IPS-NIHi11 (cell line): ENCODE measurements at regions not wholly inside any gene's neighbourhood (a gene's known extent, or its start where the extent isn't known, plus 50 kb on each side); places are given as distances from the start of the nearest gene placed in this dataset.

Source experiments
- DNase-seq: peaks from one replicate; pipeline ENCODE4 v3.0.0; 2012; ENCODE audit warnings: mixed read lengths, low spot score

DNA sequence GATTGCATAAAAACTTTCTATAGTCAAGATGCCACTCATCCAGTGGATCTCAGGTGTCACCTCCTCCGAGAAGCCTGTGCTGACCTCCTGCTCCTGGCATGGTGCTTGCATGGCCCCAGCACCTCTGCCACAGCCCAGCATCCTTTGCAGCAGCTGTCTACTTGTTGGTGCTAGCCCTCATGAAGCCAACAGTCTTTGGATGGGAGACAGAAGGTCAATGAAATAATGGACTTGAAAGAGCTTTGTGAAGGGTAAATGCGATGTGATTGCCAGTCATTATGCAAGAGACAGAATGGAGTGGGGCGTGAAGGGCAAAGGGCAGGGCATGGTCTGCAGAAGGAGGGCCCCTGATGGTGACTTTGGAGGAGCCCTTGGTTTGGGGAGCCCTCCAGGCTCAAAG is 63.0 kb upstream of the CLMN start:
- no peak for DNase-seq

DNA sequence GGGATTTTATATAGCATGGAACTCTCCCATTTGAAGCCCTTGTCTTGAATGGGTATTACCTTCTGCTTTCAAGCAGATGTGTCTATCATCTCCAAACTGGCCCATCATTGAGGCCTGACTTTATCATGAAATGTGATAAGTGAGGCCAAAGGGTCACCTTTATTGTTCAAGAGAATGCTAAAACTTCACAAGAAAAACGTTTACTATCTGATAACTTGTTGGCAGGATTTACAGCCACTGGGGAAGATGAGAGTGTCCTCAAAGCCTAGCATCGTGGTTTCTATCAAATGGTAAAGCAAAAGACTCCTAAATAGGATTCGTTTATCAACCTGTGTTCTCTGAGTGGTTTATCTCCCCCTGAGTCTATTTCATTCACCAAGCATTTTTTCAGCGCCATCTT is 62.0 kb upstream of the CLMN start:
- no peak for DNase-seq

DNA sequence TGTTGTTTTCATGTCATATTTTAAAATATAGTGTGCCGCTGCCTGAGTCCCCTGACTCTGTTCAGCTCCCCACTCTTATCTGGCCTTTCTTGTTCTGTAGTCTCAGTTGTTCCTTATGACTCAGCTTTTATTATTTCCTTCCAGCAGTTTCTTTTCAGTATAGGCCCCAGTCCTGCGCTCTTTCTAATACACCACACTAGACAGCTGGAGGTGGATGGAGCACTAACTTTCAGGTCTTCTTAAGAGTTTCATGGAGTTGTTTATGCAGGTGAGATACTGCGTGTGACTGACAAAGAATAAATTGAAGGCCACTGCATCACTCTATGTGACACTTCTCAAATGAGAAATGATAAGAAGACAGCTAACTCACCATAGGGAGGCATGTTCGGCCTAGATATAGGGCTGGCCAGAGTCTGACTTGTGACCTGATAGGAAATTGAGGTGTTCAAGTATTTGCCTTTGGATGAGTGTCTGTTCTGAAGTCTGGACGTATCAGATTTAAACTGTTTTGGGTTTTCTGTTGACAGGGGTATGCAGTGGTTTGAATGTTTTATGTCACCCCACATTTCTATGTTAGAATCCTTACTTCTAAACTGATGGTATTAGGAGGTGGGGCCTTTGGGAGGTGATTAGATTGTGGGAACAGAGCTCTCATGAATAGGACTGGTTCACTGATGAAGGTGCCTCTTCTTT is 60.8 kb upstream of the CLMN start:
- no peak for DNase-seq

DNA sequence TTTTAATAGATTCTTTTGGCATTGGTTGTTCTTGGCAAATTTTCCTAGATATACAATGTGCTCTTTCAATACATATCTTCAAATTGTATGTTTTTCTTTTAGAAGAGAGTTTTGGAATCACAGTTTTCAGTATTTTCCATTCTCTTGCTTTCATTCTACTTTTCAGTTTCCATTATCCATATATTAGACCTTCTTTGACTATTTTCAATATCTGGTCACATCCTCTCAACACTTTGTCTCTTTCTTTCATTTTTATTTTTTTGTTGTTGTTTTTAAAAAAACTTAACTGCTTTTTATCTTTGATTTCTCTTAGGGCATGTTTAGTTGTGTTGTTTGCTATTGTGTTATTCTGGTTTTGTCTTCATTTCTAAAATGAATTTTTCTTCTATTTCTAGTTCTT is 59.9 kb upstream of the CLMN start:
- no peak for DNase-seq

DNA sequence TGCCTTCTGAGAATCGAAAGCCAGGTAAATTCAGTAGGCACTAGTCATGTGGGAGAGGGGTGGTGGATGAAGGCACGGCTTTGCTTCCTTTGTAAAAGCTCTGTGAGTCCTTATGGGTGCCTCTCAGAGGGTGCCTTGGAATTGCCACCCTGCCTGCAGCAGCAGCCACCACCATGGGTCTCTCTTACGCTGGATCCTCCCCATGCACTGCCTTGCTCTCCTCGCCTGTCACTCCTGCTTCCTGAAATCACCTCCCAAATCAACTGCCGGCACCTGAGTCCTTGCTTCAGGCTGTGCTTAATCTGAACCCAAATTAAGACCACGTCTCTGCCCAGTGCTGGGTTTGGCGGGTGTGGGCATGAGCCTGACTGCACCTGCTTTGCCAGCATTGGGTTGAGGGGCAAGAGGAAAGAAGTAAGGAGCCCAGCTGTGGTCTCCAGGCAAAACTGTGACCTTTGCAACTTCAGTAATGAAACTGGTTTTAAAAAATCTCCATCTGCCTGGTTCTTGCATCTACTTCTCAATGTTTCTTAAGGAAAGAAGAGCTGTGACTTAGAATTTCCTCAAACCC is 55.9 kb upstream of the CLMN start:
- no peak for DNase-seq

DNA sequence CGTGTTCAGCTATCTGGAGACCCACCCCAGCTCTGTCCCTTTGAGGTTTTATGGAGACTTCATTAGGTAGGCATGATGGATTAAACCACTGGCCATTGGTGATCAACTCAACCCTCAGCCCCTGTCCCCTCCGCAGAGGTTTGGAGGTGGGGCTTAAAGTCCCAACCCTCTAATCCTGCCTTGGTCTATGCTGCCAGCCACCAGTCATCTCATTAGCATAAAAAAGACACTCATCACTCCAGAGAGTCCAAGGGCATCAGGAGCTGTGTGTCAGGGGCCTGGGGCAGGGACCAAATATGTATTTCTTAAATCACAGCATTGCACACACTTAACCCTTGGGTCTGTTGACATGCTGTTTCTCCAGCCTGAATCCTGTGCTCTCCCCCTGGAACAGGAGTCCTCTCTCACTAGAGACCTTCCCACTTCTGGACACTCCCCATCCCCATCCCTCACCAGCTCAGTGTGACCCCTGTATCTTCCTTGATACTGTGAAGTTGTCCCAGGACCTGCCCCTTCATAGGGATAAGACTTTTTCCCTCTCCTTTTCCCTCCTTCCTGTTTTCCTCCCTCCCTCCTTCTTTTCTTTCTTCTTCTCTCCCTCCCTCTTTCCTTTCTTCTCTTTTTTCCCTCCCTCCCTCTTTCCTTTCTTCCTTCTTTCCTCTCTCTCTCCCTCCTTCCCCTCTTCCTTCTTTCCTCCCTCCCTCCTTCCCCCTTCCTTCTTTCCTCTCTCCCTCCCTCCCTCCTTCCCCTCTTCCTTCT is 54.7 kb upstream of the CLMN start:
- no peak for DNase-seq

DNA sequence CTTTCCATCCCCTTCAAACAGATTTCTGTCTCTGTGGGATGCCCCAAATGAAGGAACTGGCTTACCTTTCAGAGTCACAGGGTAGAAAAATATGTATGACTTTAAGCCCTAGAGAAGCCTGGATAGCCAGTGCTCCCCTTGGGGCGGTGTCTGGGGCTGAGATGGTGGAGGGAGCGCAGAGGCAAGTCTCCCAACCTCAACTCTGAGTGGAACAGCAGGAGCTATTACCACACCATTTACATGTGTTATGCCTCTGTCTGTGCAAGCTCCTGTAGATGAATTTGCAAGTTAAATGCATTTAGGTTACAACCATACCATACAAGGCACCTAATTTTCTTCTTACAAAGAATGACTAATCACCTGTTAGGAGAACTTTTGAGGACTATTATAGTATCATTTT is 50.4 kb upstream of the CLMN start:
- DNase-seq = no peak
